HepG2 (cell line): ENCODE measurements at regions not wholly inside any gene's neighbourhood (a gene's known extent, or its start where the extent isn't known, plus 50 kb on each side); places are given as distances from the start of the nearest gene placed in this dataset.

ENCODE experiments used
- ATAD3A ChIP-seq: sonication (generic); formaldehyde crosslinking; IDR thresholded peaks from 2 replicates; pipeline ENCODE4 v1.4.0; 2020; ENCODE audit warnings: missing genetic modification reagents
- JUN ChIP-seq: sonication (generic); formaldehyde crosslinking; IDR thresholded peaks from 2 replicates; pipeline ENCODE4 v1.4.0; 2020; ENCODE audit warnings: mild to moderate bottlenecking, missing genetic modification reagents
- MIER3 ChIP-seq: IDR thresholded peaks from 2 replicates; pipeline ENCODE4 v1.6.1; 2016; ENCODE audit warnings: missing compliant biosample characterization, borderline replicate concordance
- MYC ChIP-seq: sonication (generic); formaldehyde crosslinking; IDR thresholded peaks from 2 replicates; pipeline ENCODE4 v1.9.0; 2021; ENCODE audit warnings: missing genetic modification reagents, borderline replicate concordance
- NCOR1 ChIP-seq: fragments of 200-600 bp; sonication (generic); IDR thresholded peaks from 2 replicates; pipeline ENCODE4 v1.7.0; 2017; ENCODE audit warnings: antibody characterized with exemption, low read length, borderline replicate concordance
- NFYB ChIP-seq: sonication (generic); formaldehyde crosslinking; IDR thresholded peaks from 2 replicates; pipeline ENCODE4 v1.4.0; 2020; ENCODE audit warnings: missing genetic modification reagents
- POLR2A ChIP-seq, 2 experiments: IDR thresholded peaks; 2 replicates each; pipeline ENCODE4 v1.6.1; 2011; ENCODE audit warnings: low read depth in 2 of 2, low read length in 2 of 2, mild to moderate bottlenecking in 1 of 2, moderate library complexity in 1 of 2; ENCODE audit not compliant: insufficient read depth in 1 of 2
- SMAD3 ChIP-seq: sonication (generic); formaldehyde crosslinking; IDR thresholded peaks from 2 replicates; pipeline ENCODE4 v1.4.0; 2020; ENCODE audit warnings: missing genetic modification reagents
- SOX5 ChIP-seq: IDR thresholded peaks from 2 replicates; pipeline ENCODE4 v1.6.1; 2016; ENCODE audit warnings: borderline replicate concordance
- SP4 ChIP-seq: sonication (generic); formaldehyde crosslinking; IDR thresholded peaks from 2 replicates; pipeline ENCODE4 v1.8.1; 2023; ENCODE audit warnings: mild to moderate bottlenecking, missing genetic modification reagents
- TGIF2 ChIP-seq: IDR thresholded peaks from 2 replicates; pipeline ENCODE4 v1.6.1; 2016; ENCODE audit warnings: control low read depth, missing compliant biosample characterization
- ZFP62 ChIP-seq: sonication (generic); formaldehyde crosslinking; IDR thresholded peaks from 2 replicates; pipeline ENCODE4 v1.4.0; 2020; ENCODE audit warnings: missing genetic modification reagents
- TF ChIP-seq, protein P1 (sequence below), 2 experiments: sonication (generic) in 1 of 2; formaldehyde crosslinking in 1 of 2; IDR thresholded peaks; 2 replicates each; pipeline versions ENCODE4 v1.5.1 to v1.6.1; 2011 to 2020; ENCODE audit warnings: borderline replicate concordance in 1 of 2, low read depth in 1 of 2, low read length in 1 of 2, mild to moderate bottlenecking in 1 of 2, missing genetic modification reagents in 1 of 2, moderate library complexity in 1 of 2

DNA sequence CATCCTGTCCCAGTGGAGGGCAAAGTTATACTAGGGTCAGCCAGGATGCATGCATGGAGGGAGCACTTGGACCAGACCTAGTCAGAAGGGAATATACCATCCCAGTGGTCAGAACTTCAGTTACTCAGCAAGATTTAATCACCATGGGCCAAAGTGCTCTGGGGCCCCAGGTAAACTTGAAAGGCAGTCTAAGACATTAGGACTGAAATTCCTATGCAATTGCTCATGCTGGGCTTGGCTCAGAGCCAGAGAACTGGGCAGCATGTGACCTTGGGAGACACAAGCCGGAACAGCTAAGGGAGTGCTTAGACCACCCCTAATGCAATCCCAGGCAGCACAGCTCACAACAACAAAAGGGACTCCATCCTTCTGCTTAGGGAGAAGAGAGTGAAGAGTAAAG is 401.3 kb downstream of the KCNJ3 start:
- TF ChIP-seq, protein P1, sequence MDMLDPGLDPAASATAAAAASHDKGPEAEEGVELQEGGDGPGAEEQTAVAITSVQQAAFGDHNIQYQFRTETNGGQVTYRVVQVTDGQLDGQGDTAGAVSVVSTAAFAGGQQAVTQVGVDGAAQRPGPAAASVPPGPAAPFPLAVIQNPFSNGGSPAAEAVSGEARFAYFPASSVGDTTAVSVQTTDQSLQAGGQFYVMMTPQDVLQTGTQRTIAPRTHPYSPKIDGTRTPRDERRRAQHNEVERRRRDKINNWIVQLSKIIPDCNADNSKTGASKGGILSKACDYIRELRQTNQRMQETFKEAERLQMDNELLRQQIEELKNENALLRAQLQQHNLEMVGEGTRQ (IDR thresholded peaks at IDR 0.05; ENCODE audit: low read depth, low read length): no peak
- TF ChIP-seq, protein P1 (CRISPR knock-in tag; IDR thresholded peaks at IDR 0.05; ENCODE audit: borderline replicate concordance): no peak; the same call in 1 of the 2 replicates
- TF ChIP-seq MIER3 (CRISPR knock-in tag) (no peak), MYC (no peak), NCOR1 (no peak), ZFP62 (CRISPR knock-in tag) (no peak), SMAD3 (no peak), POLR2A (IDR thresholded peaks at IDR 0.05; ENCODE audit: insufficient read depth in 1 of 2, low read depth in 2 of 2, low read length in 2 of 2) (no peak), SP4 (CRISPR knock-in tag) (no peak), ATAD3A (CRISPR knock-in tag) (no peak), SOX5 (CRISPR knock-in tag) (no peak), TGIF2 (CRISPR knock-in tag) (no peak), NFYB (CRISPR knock-in tag) (no peak), JUN (no peak)
